ENCODE measurements at regions not wholly inside any gene's neighbourhood (a gene's known extent, or its start where the extent isn't known, plus 50 kb on each side); places are given as distances from the start of the nearest gene placed in this dataset.

GRCh38 chr10:4519658-4520402 lies 306.2 kb upstream of the AKR1E2 start:
- DNase-seq, result no peak

GRCh38 chr10:4517746-4518145 lies 308.3 kb upstream of the AKR1E2 start:
- no peak for DNase-seq

DNA sequence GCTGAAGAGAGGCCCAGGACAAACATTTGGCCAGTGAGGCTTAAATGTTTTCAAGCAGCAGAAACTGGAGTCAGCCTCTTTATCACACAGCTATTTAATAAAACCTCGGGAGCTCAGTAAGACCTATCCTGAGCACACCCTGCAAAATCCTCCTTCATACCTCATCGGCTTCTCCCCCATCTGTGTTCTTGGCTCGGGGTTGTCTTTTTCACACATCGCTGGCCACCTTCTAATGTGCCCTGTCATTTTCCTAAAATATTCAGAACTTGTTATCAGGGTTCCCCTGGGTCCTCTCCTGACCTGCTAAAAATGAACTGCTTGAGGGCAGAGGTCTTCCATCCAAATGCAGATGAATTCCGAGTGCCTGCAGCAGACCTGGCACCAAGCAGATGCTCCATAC lies 310.3 kb upstream of the AKR1E2 start:
- no peak for DNase-seq

DNA sequence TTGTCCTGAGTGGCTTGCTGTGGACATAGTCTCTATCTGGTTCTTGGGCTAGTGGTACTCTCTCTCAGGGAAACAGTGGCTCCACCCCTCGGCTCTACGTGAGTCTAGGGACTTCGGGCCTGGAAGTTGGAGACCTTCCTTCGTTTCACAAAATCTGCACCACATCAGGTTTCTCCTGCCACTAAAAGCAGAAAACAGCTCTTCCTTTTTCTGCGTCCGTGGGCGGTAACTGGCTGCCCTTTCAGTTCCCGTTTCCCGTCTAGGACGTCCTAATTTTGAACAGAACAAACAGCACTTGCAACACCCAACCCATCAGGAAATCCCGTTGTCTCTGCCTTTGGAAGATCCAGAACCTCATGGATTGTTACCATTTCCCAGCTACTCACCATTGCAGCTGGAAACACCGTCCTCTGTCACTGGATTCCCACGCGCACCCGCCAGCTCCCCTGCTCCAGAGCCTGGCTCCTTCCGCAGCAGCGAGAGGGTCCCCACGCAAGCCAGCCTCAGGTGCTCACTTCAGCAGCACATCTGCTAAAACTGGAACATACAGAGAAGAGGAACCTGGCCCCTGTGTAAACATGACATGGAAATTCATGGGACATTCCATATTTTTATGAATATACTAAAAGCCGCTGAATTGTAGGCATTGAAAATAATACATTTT lies 311.4 kb upstream of the AKR1E2 start:
- no peak for DNase-seq

GRCh38 chr10:4512671-4513240 lies 313.3 kb upstream of the AKR1E2 start:
- no peak for DNase-seq

DNA sequence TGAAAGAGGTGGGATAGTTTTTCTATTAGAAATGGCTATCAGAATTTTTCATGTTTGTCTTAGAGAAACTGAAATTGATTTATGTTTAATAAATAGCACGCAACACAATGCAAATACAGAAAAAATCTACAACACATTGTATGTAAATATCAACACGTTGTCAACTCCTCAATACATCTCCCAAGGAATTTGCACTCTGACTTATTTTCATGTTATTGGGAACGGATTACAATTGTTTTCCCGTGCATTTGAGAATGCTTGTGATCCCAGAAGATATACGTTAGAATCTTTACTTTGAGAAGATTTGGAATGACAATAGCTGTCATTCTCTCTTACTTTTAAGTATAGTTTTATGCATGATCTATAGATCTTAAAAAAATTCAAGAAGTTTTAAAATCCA lies 313.8 kb upstream of the AKR1E2 start:
- DNase-seq, result no peak

- DNase-seq, result no peak
These were observed 314.5 kb upstream of the AKR1E2 start for GRCh38 chr10:4511509-4511908.

GRCh38 chr10:4509405-4509804 lies 316.6 kb upstream of the AKR1E2 start:
- DNase-seq, result no peak

DNA sequence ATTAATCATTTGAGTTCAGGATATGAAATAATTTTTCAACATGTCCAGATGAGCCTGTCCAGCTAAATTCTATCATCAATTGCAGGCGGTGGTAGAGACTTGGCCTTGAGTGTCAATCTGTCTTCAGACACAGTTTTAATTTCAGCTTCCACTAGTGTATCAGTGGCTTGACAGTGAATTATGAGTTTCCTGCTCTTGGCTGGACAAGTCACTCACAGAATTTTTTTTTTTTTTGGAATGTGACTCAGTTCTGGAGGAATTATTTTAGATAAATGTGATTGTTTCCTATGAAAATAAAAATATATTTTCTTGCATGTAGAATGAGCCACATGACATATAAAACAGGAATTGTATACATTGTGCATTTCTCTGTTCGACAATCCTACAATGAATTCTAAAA lies 319.9 kb upstream of the AKR1E2 start:
- no peak for DNase-seq

DNA sequence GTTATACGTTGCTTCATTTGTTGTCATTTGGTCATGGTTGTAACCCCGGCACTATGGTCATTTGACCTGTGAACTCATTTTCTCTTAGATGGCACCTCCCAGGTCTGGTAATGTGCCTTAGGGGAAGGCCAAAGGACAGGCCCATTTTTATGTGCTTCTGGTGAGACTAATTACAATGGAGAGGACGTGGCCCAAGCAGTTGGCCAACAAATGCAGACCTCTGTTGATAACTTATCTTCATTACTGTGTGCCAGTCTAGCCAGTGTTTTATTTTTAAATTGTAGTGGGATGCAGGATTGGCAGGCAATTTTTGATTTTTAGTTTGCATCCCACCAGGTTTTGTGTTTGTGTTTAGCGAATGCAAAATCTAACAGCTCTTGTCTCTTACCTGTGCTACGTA lies 321.5 kb upstream of the AKR1E2 start:
- DNase-seq, result no peak

DNA sequence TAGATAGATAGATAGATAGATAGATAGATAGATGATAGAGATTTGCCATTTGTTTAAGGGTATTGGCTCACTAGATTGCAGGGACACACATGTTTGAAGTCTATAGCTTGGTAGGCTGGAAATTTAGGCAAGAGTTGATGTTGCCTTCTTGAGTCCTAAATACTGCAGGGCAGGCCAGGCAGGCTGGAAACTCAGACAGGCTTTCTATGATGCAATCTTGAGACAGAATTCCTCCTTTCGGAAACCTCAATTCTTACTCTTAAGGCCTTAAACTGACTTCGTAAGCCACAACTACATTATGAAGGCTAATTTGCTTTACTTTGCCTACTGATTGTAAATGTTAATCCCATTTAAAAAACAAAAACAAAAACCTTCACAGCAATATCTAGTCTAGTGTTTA lies 322.9 kb upstream of the AKR1E2 start:
- no peak for DNase-seq

DNA sequence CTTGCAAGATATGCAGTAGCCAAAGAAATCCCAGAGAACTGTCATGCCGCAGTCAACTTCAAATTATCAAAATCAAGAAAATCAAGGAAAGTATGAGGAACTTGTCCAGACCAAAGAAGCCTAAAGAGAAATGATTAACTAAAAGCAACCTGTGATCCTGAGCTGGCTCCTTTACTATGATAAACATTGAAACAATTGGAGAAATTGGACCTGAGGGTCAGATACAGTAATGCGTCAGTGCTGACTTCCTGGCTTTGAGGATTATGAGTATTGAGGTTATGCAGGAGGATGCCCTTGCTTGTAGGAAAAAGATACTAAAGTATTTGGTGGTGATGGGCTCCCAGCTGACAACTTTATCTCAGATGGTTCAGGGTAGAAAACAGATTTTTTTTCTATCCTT lies 324.7 kb upstream of the AKR1E2 start:
- no peak for DNase-seq

- DNase-seq, result peak; percentile 25
These were observed 327.2 kb upstream of the AKR1E2 start for GRCh38 chr10:4498711-4499251.

- DNase-seq, result no peak
These were observed 331.5 kb upstream of the AKR1E2 start for GRCh38 chr10:4494551-4494950.

GRCh38 chr10:4492202-4492601 lies 333.8 kb upstream of the AKR1E2 start:
- DNase-seq, result no peak

DNA sequence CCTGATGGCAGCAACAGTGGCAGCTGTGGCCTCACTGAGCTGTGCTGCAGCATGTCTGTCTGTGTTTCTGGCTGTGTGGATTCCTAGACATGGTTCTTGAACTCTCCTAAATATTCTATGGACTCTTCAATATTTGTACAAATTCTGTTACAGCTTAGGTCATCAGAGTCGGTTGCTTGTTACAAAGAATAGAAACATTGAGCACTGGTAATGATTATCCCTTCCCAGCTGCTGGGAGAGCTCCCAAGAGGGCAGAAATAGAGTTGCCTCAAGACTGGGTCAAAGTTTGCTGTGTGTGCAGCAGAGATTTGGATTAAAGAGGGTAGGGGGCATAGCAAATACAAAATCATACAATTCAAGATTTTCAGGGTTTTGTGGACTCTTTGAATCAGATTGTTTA lies 337.1 kb upstream of the AKR1E2 start:
- DNase-seq, result no peak

DNA sequence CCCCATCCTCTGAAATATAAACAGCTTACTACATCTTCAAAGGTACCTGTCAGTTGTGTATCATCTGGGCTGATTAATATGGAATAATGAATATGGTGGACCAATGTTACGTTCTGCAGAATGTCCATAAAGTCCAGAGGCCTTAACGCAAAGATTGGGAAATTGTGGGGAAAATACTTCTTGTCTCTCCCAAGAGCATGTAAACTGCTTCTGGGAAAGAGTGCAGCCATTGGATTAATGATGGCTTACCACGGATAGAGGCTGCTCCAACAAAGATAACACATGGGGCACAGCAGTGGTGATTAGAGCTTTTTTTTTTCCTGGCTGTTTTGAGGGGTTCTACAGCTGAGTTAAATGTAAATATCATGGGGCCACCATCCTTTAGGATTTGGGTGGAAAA lies 340.4 kb upstream of the AKR1E2 start:
- no peak for DNase-seq

DNA sequence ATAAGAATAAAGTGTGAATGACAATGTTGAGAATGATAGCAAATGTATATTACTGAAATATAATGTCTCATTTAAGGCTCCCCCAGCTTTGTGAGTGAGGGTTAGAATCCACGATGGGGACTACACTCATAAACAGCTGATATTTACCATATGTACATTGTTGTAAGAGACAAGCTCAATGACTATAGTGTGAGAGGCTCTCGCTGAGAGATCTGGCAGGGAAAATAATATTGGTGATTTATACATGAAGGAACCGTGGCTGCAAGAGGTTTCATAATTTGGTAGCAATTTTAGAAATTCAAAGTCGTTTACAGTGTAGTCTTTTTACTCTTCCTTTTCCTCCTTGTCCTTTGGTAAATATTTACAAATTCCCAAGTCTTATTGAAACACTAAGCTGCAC lies 342.2 kb upstream of the AKR1E2 start:
- no peak for DNase-seq

GRCh38 chr10:4482659-4483058 lies 343.3 kb upstream of the AKR1E2 start:
- no peak for DNase-seq

- no peak for DNase-seq
These were observed 344.8 kb upstream of the AKR1E2 start for GRCh38 chr10:4481192-4481591.

GRCh38 chr10:4479342-4479741 lies 346.7 kb upstream of the AKR1E2 start:
- no peak for DNase-seq

GRCh38 chr10:4477664-4478063 lies 348.3 kb upstream of the AKR1E2 start:
- DNase-seq, result no peak

DNA sequence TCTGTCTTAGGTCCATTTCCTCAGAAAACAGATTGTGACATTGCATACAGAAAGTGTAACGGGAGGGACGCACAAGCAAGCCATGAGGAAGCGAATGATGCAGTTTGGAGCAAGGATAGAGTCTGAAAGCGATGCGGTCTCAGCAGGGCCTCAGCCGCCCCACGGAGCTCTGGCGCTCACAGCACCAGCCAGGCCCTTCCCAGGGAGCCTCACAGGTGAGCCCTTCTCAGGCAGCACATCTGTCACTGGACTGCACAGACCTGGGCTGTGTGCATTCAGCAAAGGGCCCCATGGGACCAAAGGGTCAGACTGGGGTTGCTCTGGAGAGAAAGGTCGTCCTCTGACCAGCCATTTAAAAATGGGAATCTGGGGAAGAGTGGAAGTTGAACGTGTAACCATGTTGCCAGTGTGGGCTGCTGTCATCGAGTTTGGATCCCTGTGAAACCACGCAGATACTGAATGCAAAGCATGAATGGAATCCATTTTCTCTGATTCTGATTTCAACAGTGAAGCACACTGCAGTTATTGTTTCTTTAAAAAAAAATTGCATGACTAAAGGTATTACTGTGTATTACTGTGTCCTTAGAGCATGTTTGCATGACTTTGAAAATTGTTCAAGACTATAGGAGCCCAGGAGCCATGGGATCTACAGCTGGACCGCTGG lies 350.0 kb upstream of the AKR1E2 start:
- DNase-seq, result no peak

DNA sequence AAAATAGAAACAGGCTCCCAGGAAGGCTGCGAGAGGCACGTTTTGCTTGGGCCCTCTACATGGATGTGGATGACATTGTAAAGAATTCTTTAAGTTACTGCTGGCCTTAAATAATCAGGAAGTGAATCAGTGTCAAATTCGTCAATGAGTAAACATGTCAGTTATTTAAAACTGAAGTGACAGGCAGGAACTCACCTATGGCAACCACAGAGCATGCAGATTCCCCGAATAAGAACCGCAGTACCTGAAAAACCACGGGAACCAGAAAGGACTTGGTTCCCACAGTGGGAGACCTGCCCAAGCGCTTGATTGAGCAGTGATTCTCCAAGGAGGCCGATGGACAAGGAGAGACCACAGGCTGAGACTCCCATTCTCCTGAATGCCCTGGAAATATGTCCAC lies 351.2 kb upstream of the AKR1E2 start:
- DNase-seq, result no peak

All from NCI-H1092 treated with DMSO at 0.1 percent for 48 hours (cell line).